ENCODE measurements at regions not wholly inside any gene's neighbourhood (a gene's known extent, or its start where the extent isn't known, plus 50 kb on each side); places are given as distances from the start of the nearest gene placed in this dataset.

- H3K4me3 ChIP-seq, result no peak overlapping the region
- H3K27ac ChIP-seq, result no peak overlapping the region
- no peaks in the 10 kb centered on the region for H3K27me3 ChIP-seq (replicated peaks in 1 of 7)
- no peak for DNase-seq
- WGBS, 5 donors, result 72 to 92% (median 82%) methylated on average over 2 of the region's 2 CpGs
- intact Hi-C loops (cut with DNase I; ENCODE audit: low total_unique reads), result no loop called here
- TF ChIP-seq POLR2A (IDR thresholded peaks at IDR 0.05) (no peak), POLR2AphosphoS5 (IDR thresholded peaks at IDR 0.05) (no peak)
- TF ChIP-seq, protein P1, sequence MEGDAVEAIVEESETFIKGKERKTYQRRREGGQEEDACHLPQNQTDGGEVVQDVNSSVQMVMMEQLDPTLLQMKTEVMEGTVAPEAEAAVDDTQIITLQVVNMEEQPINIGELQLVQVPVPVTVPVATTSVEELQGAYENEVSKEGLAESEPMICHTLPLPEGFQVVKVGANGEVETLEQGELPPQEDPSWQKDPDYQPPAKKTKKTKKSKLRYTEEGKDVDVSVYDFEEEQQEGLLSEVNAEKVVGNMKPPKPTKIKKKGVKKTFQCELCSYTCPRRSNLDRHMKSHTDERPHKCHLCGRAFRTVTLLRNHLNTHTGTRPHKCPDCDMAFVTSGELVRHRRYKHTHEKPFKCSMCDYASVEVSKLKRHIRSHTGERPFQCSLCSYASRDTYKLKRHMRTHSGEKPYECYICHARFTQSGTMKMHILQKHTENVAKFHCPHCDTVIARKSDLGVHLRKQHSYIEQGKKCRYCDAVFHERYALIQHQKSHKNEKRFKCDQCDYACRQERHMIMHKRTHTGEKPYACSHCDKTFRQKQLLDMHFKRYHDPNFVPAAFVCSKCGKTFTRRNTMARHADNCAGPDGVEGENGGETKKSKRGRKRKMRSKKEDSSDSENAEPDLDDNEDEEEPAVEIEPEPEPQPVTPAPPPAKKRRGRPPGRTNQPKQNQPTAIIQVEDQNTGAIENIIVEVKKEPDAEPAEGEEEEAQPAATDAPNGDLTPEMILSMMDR (IDR thresholded peaks at IDR 0.05 in 8 of 11, conservative IDR thresholded peaks at IDR 0.05 in 3 of 11), result no peak
- H3K4me1 ChIP-seq, result no peaks in the 10 kb centered on the region
- no peaks in the 10 kb centered on the region for H3K9me3 ChIP-seq
- H3K36me3 ChIP-seq, result no peaks in the 10 kb centered on the region
Observed at GRCh38 chr2:513981-514706, 163.1 kb downstream of the TMEM18 start.

GRCh38 chr2:510839-511238 lies 166.4 kb downstream of the TMEM18 start:
- no peak overlapping the region for H3K27ac ChIP-seq
- 44 to 91% (median 77%) methylated on average over 1 of the region's 1 CpG for WGBS, 5 donors
- no peak for DNase-seq
- no peaks in the 10 kb centered on the region for H3K27me3 ChIP-seq (replicated peaks in 1 of 7)
- intact Hi-C loops (cut with DNase I; ENCODE audit: low total_unique reads), result no loop called here
- H3K4me1 ChIP-seq, result no peaks in the 10 kb centered on the region
- H3K36me3 ChIP-seq, result no peaks in the 10 kb centered on the region
- H3K4me3 ChIP-seq, result no peak overlapping the region
- no peaks in the 10 kb centered on the region for H3K9me3 ChIP-seq
- TF ChIP-seq POLR2A (IDR thresholded peaks at IDR 0.05) (no peak), POLR2AphosphoS5 (IDR thresholded peaks at IDR 0.05) (no peak)
- TF ChIP-seq, protein P1 (IDR thresholded peaks at IDR 0.05 in 8 of 11, conservative IDR thresholded peaks at IDR 0.05 in 3 of 11), result no peak

DNA sequence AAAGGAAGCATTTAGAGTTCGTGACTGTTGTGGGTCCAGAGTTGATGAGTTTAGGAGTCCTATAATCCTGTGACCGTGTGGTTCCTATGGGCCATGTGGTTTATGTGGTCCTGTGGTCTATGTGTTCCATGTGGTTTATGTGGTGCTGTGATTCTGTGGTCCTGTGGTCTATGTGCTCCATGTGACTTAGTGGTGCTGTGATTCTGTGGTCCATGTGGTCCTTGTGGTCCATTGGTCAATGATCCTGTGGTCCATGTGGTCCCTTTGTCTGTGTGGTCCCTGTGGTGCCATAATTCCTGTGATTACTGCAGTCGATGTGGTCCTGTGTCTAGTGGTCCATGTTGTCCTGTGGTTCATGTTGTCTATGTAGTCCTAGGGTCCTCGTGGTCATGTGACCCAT lies 167.3 kb downstream of the TMEM18 start:
- intact Hi-C loops (cut with DNase I; ENCODE audit: low total_unique reads), result no loop called here
- DNase-seq, result no peak
- no peaks in the 10 kb centered on the region for H3K27me3 ChIP-seq (replicated peaks in 1 of 7)
- H3K4me1 ChIP-seq, result no peaks in the 10 kb centered on the region
- H3K4me3 ChIP-seq, result no peak overlapping the region
- TF ChIP-seq POLR2A (IDR thresholded peaks at IDR 0.05) (no peak), POLR2AphosphoS5 (IDR thresholded peaks at IDR 0.05) (no peak)
- TF ChIP-seq, protein P1 (IDR thresholded peaks at IDR 0.05 in 8 of 11, conservative IDR thresholded peaks at IDR 0.05 in 3 of 11), result no peak
- WGBS, 5 donors, result 70 to 84% (median 80%) methylated on average over 4 of the region's 4 CpGs
- no peaks in the 10 kb centered on the region for H3K36me3 ChIP-seq
- no peaks in the 10 kb centered on the region for H3K9me3 ChIP-seq
- no peak overlapping the region for H3K27ac ChIP-seq

DNA sequence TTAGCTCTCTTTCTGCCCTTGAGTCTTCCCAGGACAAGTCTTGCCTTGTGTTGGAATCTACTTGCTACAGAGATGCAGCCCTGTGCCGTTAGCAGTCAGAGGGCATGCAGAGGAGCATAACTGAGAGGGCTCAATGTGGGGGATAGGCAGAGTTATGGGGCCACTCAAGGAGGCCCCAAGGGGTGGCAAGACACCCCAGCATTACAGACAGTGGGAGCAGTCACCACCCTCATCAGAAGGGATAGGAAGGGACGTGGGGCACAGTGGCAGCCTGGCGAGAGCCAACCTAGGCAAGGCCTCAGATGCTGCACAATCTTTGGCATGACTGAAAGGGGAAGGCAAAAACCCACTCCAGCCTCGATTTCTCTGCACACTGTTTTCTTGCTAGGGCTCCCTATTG lies 169.1 kb downstream of the TMEM18 start:
- TF ChIP-seq POLR2A (IDR thresholded peaks at IDR 0.05) (no peak), POLR2AphosphoS5 (IDR thresholded peaks at IDR 0.05) (no peak)
- TF ChIP-seq, protein P1 (IDR thresholded peaks at IDR 0.05 in 8 of 11, conservative IDR thresholded peaks at IDR 0.05 in 3 of 11), result no peak
- intact Hi-C loops (cut with DNase I; ENCODE audit: low total_unique reads), result no loop called here
- 73 to 87% (median 79%) methylated on average over 4 of the region's 4 CpGs for WGBS, 5 donors

More for the DNA sequence above, 169.1 kb downstream of the TMEM18 start:
- H3K27ac ChIP-seq, result no peak overlapping the region
- no peaks in the 10 kb centered on the region for H3K4me1 ChIP-seq
- no peaks in the 10 kb centered on the region for H3K36me3 ChIP-seq
- H3K4me3 ChIP-seq, result no peak overlapping the region
- H3K27me3 ChIP-seq (replicated peaks in 1 of 7), result no peaks in the 10 kb centered on the region
- H3K9me3 ChIP-seq, result no peaks in the 10 kb centered on the region
- DNase-seq, result peak; percentile 32

Measured in spleen (tissue), 11 donors.